HG02623 (cell line): ENCODE measurements at regions not wholly inside any gene's neighbourhood (a gene's known extent, or its start where the extent isn't known, plus 50 kb on each side); places are given as distances from the start of the nearest gene placed in this dataset.
"Not testable (repeated sequence)": the region's sequence is repeated elsewhere in the genome, so short reads cannot be mapped to it uniquely, and the experiment has no call there.

Source experiments
- ATAC-seq: cut with Tn5 transposase; IDR thresholded peaks from one replicate; pipeline ENCODE4 v1.9.1; 2021; ENCODE audit warnings: moderate library complexity; ENCODE audit not compliant: unreplicated experiment

DNA sequence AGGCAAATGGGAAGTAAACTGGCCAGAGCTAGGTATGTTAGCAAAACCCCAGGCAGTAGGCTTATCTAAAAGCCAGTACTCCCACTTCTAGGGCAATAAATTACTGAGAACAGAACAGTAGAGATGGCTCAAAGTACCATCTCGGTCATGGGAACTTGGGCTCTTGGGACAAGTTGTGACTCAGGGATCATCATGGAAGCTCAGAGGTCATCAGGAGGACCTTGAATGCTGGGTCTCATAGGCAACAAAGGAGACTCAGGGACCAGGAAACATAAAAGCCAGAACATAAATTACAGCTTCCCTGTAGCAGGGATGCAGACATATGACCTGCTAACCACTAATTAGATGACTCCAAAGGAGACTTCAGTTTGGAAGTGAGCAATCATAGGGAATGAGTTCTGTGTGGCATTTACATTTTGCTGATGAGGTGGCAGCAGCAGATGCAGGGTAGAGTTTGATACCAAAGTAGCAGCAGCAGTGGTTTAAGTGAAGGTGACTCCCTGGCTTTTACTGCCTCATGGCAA, 97.6 kb upstream of the SCAF11 start:
- ATAC-seq: no peak

DNA sequence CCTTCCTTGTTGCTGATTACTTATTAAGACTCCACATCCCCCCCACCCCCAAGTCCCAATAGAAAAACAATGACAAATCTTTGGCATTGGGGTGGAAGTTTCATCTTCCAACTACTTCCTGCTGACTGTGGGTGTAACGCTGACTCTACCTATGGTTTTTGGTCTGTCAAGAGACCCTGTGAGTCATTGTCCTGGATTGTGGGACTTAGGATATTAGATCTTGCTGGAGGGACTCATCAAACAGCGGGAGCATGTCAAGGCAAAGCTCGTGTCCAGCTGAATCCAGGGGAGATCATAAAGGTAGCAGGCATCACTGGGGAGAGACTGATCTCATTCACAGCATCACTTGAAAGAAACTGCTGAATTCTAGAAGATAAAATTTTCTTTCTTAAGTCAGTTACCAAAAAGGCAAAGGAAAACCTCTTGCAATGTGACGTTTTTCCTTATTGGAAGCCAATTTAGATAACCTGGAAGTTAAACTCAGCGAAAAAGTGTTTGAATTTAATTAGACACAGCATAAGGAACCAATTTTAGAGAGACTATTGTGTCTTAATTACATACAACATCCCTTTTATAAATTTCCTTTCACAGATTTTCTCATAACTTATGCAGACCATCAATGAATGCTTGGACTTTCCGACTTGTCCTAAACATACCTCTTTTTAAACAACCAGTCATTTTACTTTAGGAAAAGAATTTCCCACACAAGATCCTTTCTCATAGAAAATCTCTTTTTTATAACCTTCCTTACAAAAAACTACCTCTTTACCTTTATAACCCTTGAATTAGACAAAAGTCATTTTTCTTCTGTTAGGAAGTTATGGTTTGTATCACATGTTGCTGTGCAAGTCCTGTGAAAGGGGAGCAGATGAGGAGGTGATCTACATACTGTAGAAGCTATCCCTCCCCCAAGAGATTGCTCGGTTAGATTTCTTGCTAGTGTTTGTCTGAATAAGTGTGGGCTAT, 94.6 kb upstream of the SCAF11 start:
- no peak for ATAC-seq

DNA sequence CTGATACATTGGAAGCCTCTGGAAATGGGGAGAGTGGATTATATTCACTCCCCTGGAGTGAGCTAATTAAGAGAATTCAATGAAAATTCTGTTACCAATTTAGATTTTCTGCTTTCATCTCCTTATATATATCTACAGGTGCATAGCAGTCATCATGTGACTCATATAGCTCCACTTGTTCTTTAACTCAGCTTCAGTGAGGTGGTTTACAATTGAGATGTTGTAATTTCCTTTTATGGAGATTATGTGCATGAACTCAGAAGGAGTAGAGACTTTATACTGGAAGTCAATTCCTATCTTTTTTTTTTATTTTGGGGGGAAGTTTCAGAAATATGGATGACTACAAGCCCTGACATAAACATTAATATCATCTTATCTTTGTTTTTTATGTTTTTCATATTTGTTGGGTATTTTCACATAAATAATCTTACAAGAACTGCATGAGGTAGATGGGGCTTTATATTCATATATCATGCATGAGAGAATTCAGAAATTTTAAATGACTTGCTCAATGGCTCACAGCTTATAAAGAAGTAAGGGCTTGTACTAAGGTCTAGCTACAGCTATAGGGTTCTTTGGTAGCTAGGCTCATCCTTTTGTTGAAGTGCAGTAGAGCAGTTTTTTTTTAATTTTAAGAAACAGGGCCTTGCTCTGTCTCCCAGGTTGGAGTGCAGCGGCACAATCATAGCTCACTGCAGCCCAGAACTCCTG, 92.3 kb upstream of the SCAF11 start:
- ATAC-seq: no peak

DNA sequence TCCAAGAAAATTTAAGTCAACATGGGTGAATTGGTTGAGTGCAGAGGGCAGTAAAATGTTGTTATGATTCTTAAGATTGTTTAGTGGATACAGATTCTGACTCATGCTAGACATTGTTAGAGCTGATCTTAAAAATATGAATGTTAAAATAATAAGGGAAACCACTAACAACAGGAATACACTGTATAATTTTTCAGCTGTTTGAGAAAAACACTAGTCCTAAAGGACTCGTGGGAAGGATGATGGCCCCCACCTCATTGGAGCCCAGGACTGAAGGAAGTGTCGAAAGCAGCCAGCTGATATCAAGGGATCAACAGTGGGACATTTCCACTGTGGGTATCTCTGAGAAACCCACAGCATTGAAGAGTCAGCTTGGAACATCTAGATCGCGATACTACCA, 82.9 kb upstream of the SCAF11 start:
- ATAC-seq: no peak

DNA sequence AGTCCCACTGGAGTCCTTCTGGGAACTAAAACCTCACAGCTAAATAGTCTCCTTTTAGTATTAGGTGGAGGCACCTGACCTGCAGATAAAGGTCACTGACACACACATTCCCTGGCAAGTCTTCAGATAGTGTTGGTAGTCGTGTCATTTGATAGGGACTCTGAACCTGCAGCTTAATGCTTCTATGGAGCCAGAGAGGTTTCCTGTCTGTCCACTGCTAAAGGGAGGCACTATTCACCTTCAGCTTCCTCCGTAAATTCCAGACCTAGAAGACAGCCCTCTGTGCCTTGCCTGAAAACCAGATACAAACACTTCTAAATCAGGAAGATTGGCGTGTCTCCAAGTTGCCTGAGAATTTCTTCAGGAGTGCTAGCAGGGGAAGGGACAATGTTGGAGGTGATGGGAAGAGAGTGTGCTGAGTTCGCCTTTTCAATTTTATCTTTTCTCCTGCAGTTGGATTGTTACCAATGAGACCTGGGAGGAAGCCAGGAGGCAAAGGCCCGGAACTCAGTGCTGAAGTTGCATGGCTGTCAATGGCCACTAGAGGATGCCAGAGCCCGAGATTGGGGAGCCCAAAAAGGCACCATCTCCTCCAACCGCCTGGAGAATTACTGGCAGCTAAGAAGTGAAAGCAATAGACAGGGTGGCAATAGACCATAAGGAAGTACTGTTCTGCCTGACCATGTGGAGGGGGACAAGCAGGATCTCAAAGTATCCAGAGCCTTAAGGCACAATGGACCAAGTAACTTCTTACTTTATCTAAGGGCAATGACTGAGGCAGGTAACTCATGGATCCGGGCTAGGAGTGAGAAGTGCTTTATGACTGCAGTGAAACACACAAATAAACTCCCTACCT, 81.6 kb upstream of the SCAF11 start:
- ATAC-seq: peak; percentile 92

DNA sequence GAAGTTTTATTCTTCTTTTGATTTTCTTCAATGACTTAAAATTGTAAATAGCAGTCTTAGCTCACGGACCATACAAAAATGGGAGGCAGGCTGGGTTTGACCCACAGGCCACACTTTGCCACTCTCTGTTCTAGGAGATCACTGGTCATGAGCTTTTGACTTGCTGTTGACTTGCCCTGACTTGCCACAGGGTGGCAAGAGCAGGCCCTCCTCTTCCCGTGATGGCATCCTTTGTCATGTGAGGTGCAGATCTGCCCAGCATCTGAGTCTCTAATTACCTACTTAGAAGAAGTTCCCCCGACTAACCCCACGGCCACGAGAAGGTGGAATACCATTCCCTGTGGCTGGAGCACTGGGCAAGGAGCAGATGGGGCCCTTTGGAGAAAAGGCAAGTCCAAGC, 81.0 kb upstream of the SCAF11 start:
- no peak for ATAC-seq

DNA sequence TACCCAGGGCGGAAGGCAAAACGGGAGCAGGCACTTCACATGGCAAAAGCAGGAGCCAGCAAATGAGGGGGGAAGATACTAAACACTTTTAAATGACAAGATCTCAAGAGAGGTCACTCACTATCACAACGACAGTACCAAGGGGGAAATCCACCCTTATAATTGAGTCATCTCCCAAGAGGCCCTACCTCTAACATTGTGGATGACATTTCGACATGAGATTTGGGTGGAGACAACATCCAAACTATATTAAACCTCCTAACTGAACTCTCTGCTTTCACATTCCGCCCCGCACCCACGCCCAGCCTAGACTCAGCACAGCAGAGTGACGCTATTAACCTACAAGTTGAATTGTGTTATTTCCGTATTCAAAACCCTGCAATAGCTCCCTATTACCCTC, 76.7 kb upstream of the SCAF11 start:
- no peak for ATAC-seq

DNA sequence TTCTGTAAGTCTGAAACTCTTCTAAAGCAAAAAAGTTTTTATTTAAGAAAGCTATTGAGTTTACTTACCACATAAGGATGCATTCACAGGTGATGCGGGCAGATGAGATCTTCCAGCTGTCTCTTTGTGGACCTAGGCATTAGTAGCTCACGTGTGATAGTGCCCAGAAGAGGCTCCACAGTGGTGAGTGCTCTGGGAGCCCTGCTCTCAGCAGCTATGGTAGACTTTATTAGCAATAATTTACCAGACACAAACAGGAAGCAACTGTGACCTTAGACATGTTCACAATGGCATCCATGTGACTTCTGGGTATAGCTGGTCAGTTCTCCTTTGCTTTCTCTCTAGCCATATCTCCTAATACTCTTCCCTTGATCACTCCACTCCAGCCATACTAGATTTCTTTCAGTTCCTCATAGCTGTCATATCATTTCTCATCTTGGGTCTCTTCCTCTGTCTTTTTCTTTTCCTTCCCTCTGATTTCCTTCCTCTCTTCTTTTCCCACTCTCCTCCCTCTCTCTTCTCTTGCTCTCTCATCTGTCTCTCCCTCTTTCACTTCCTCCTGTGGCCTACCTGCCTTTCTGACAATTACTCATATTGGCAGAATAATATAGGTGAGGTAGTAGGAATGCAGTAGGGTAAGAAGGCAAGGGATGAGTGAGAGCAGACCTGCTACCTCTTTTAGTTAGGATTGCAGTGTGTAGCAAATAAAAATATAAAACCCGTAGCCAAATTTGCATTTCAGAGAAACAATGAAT, 75.2 kb upstream of the SCAF11 start:
- ATAC-seq: peak; percentile 52

DNA sequence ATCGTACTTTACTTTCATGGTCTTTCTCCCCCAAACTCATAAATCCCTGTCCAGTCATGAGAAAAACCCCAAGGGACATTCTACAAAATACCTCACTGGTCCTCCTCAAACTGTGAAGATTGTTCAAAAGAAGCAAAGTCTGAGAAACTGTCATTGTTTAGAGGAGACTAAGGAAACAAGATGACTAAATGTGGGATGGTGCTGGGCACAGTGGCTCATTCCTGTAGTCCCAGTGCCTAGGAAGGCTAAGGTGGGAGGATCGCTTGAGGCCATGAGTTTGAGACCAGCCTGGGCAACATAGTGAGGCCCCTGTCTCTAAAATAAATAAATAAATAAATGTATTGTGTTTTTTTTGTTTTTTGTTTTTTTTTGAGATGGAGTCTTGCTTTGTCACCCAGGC, 74.2 kb upstream of the SCAF11 start:
- ATAC-seq: no peak

DNA sequence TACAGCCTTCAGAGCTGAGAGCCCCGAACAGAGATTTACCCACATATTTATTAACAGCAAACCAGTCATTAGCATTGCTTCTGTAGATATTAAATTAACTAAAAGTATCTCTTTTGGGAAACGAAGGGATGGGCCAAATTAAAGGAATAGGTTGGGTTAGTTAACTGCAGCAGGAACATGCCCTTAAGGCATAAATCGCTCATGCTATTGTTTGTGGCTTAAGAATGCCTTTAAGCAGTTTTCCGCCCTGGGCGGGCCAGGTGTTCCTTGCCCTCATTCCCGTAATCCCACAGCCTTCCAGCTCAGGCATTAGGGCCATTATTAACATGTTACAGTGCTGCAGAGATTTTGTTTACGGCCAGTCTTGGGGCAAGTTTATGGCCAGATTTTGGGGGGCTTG, 68.3 kb upstream of the SCAF11 start:
- not testable (repeated sequence) for ATAC-seq

DNA sequence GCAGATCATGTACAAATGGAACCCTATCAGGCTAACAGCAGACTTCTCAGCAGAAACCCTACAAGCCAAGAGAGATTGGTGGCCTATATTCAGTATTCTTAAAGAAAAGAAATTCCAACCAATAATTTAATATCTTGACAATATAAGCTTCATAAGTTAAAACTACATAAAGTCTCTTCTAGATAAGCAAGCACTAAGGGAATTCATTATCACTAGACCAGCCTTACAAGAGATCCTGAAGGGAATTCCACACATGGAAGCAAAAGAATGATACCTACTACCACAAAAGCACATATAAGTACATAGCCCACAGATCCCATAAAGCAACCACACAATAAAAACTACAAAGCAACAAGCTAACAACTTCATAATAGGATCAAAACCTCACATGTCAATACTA, 60.4 kb upstream of the SCAF11 start:
- no peak for ATAC-seq

DNA sequence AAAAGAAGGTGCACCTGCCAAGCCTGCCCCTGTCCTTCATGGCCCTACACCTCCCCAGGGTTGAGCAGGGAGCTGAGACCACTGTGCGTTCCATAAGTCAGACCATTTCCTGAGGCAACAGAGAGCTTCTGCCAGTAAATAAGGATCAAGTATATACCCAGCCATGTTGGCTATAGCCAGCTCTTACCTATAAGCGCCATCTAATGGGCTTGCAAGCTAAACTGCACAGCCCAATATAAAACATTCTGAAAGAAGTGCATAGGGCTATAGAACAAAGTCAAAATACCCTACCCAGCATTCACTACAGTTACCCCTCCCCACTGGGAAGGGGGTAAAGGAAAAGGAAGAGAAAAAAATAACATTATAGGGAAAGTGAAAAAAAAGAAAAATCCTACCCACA, 59.3 kb upstream of the SCAF11 start:
- ATAC-seq: no peak

DNA sequence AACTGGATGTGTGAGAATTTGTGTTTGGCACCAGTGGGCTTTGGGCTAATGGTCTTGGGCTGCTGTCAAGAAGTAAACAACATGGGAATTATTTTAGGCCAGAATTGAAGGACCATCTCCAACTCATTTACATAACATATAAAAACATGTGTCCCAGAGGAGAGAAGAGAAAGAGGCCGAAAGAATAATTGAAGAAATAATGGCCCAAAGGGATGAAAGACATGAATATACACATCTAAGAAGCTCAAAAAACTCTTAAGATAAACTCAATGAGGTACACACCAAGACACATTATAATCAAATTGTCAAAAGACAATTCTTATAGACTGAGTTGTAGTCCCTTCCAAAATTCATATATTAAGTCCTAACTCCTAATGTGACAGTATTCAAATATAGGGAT, 56.1 kb upstream of the SCAF11 start:
- ATAC-seq: no peak

DNA sequence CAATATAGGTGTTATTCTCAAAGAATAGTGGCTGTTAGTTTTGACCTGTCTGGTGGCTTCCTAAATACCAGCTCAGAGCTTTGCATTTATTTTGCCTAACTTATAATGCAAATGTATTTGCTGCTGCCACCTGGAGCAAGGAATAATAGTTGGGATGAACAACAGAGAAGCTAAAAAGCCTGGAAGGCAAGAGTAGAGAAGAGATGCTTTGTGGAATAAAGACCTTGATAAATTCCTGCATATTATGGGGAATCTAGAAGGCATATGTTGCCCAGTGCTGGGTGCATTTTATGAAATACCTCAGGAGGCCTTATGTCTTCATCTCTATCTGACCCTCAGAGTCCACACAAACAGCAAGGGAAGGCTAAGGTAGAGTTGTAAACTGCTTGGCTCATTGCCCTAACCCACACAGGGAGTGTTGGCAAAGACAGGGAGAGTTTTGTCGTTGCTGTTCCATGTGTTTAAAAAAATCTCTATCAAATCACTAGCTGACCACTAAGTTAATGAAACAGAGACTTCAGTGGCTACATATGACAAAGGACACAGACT, 53.7 kb upstream of the SCAF11 start:
- ATAC-seq: no peak
